Endothelial cell of umbilical vein (primary cell): ENCODE measurements at regions not wholly inside any gene's neighbourhood (a gene's known extent, or its start where the extent isn't known, plus 50 kb on each side); places are given as distances from the start of the nearest gene placed in this dataset.

Source experiments
- BruUV-seq: library from RNA; stranded (reverse); fragments of 400-500 nt; replicated peaks from 2 replicates; lab custom pipeline; 2021; lab: Mats Ljungman, UMichigan
- CTCF ChIA-PET: fragments of 300-600, 350-600 bp; sonication (Branson Sonifier 250); formaldehyde crosslinking; loops from one replicate; lab custom pipeline; 2021; ENCODE audit warnings: antibody characterized with exemption, inconsistent platforms; lab: Charles Lee
- POLR2A ChIA-PET: fragments of 300-600, 350-600 bp; sonication (Branson Sonifier 250); formaldehyde crosslinking; loops from one replicate; lab custom pipeline; 2021; ENCODE audit warnings: antibody characterized with exemption, inconsistent platforms; lab: Charles Lee
- DNase-seq: peaks from one replicate; pipeline ENCODE4 v3.0.0-alpha.2; 2011; ENCODE audit warnings: low read depth, low spot score
- FAIRE-seq: peaks from 2 replicates; lab custom pipeline; 2011; peaks lifted over from hg19 to GRCh38; lab: Jason Lieb, UNC
- H2AFZ ChIP-seq: 2 replicates; pipeline ENCODE4 v1.6.0; 2012; ENCODE audit warnings: low read depth, low read length, control low read depth, inconsistent platforms
- H3K27ac ChIP-seq: 2 replicates; pipeline ENCODE4 v1.5.1; 2011; ENCODE audit warnings: low read depth, mild to moderate bottlenecking, control low read depth, low read length, moderate library complexity; ENCODE audit not compliant: insufficient read depth
- H3K27me3 ChIP-seq, 2 experiments: 2 replicates each; pipeline versions ENCODE4 v1.6.0 to v1.6.1; 2011; ENCODE audit warnings: low read length in 2 of 2, mixed read lengths in 1 of 2; ENCODE audit not compliant: control insufficient read depth in 2 of 2, insufficient read depth in 2 of 2
- H3K36me3 ChIP-seq, 2 experiments: 2 replicates in 1 of 2; 3 replicates in 1 of 2; pipeline ENCODE4 v1.5.1; 2011; ENCODE audit warnings: low read length in 2 of 2, mild to moderate bottlenecking in 1 of 2, moderate library complexity in 1 of 2; ENCODE audit not compliant: control insufficient read depth in 2 of 2, insufficient read depth in 2 of 2; ENCODE audit errors: extremely low read depth in 1 of 2
- H3K4me1 ChIP-seq: 3 replicates; pipeline ENCODE4 v1.5.1; 2011; ENCODE audit warnings: mild to moderate bottlenecking, low read length; ENCODE audit not compliant: control insufficient read depth, insufficient read depth; ENCODE audit errors: extremely low read depth
- H3K4me2 ChIP-seq: 2 replicates; pipeline ENCODE4 v1.6.1; 2011; ENCODE audit warnings: low read length, control low read depth, mixed read lengths; ENCODE audit not compliant: insufficient read depth
- H3K4me3 ChIP-seq, 3 experiments: fragments of 200-600 bp in 1 of 3; sonication (generic), shearing (Covaris generic) in 1 of 3; replicated peaks in 1 of 3; 2 replicates each; pipeline ENCODE4 v1.5.1; 2011 to 2016; ENCODE audit warnings: control low read depth in 3 of 3, low read length in 3 of 3, mild to moderate bottlenecking in 2 of 3, inconsistent platforms in 1 of 3, low read depth in 1 of 3, moderate library complexity in 1 of 3; ENCODE audit not compliant: insufficient read depth in 1 of 3
- H3K79me2 ChIP-seq: 2 replicates; pipeline ENCODE4 v1.6.0; 2012; ENCODE audit warnings: low read length, inconsistent platforms; ENCODE audit not compliant: control insufficient read depth, insufficient read depth
- H3K9ac ChIP-seq: replicated peaks from 2 replicates; pipeline ENCODE3; 2011; ENCODE audit warnings: low read length, control low read depth; ENCODE audit not compliant: insufficient read depth; ENCODE audit errors: extremely low read depth
- H3K9me1 ChIP-seq: replicated peaks from 3 replicates; pipeline ENCODE4 v1.6.0; 2011; ENCODE audit warnings: mild to moderate bottlenecking, low read length; ENCODE audit not compliant: control insufficient read depth, insufficient read depth; ENCODE audit errors: extremely low read depth
- H3K9me3 ChIP-seq: replicated peaks from 2 replicates; pipeline ENCODE4 v1.5.1; 2012; ENCODE audit warnings: low read length, inconsistent platforms; ENCODE audit not compliant: control insufficient read depth, insufficient read depth
- H4K20me1 ChIP-seq: replicated peaks from 2 replicates; pipeline ENCODE3; 2011; ENCODE audit warnings: mild to moderate bottlenecking, low read length; ENCODE audit not compliant: control insufficient read depth, insufficient read depth; ENCODE audit errors: extremely low read depth
- EZH2 ChIP-seq: IDR thresholded peaks from 2 replicates; pipeline ENCODE4 v1.6.1; 2012; ENCODE audit warnings: borderline replicate concordance, low read depth, mild to moderate bottlenecking, moderate library complexity, low read length, inconsistent platforms; ENCODE audit not compliant: severe bottlenecking
- FOS ChIP-seq: IDR thresholded peaks from 2 replicates; pipeline ENCODE4 v1.6.1; 2011; ENCODE audit warnings: mild to moderate bottlenecking, low read length, moderate library complexity, borderline replicate concordance; ENCODE audit not compliant: insufficient read depth
- GATA2 ChIP-seq: IDR thresholded peaks from 2 replicates; pipeline ENCODE4 v1.7.0; 2011; ENCODE audit warnings: low read depth, mild to moderate bottlenecking, moderate library complexity, mixed read lengths, low read length; ENCODE audit not compliant: insufficient read length, insufficient read depth
- JUN ChIP-seq: IDR thresholded peaks from 2 replicates; pipeline ENCODE4 v1.6.1; 2011; ENCODE audit warnings: borderline replicate concordance, low read depth; ENCODE audit not compliant: insufficient read length, insufficient read depth
- MYC ChIP-seq: IDR thresholded peaks from one replicate; pipeline ENCODE4 v1.6.1; 2011; ENCODE audit warnings: mild to moderate bottlenecking, low read depth, low read length
- POLR2A ChIP-seq: IDR thresholded peaks from 2 replicates; pipeline ENCODE4 v1.6.1; 2012; ENCODE audit warnings: low read depth, mild to moderate bottlenecking, control low read depth, low read length
- POLR2AphosphoS5 ChIP-seq: IDR thresholded peaks from 2 replicates; pipeline ENCODE4 v1.6.1; 2012; ENCODE audit warnings: low read depth, mild to moderate bottlenecking, control low read depth, low read length, moderate library complexity; ENCODE audit not compliant: insufficient read depth
- dilution Hi-C: fragments of 300-500 bp; cut with MboI; formaldehyde crosslinking; loops from one replicate; pipeline ENCODE4 v1.15.0; 2019; ENCODE audit warnings: low sequenced_read_pairs; ENCODE audit not compliant: extremely low pct_ligation_motif_present
- intact Hi-C: fragments of 100-400 bp; cut with micrococcal nuclease; formaldehyde crosslinking; loops from one replicate; pipeline ENCODE4 v1.10.0; 2022
- TF ChIP-seq, protein P1 (sequence below): IDR thresholded peaks from 2 replicates; pipeline ENCODE4 v1.6.1; 2011; ENCODE audit not compliant: insufficient read depth, insufficient read length
- TF ChIP-seq, protein P2 (sequence below), 2 donors: IDR thresholded peaks; 1 replicate in 1 of 2; 2 replicates in 1 of 2; pipeline ENCODE4 v1.5.1; 2011; ENCODE audit warnings: low read length in 2 of 2, mild to moderate bottlenecking in 2 of 2, moderate library complexity in 2 of 2, control low read depth in 1 of 2, inconsistent platforms in 1 of 2, low read depth in 1 of 2; ENCODE audit not compliant: insufficient read depth in 1 of 2; ENCODE audit errors: extremely low read depth in 1 of 2

DNA sequence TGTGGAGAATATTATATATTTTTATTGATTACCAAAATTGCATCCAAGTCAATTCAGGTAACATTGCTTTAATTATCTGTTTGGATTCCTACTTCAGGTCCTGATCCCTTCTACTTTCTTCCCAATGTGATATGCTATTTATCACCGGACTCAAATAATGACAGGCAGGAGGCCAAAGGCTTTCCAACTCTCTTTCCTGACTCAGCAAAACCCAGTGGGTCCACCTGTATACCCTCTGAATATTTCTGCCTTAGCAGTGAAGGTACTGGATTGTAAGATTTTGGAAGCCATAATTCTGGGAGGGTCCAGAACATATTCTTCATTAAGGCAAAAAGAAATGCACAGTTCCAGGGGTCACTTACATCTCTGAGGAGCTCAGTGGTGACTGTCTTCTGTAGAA lies 260.2 kb upstream of the UBASH3B start:
- Histone ChIP-seq H3K9me1 (no peaks in the 10 kb centered on the region), H3K4me2 (no peak overlapping the region), H4K20me1 (no peaks in the 10 kb centered on the region), H3K27me3 (no peaks in the 10 kb centered on the region), H3K79me2 (no peaks in the 10 kb centered on the region), H3K27ac (no peak overlapping the region), H3K4me1 (no peaks in the 10 kb centered on the region), H3K9ac (no peak overlapping the region), H2AFZ (no peak overlapping the region), H3K36me3 (no peaks in the 10 kb centered on the region), H3K9me3 (no peaks in the 10 kb centered on the region), H3K4me3 (no peak overlapping the region)
- POLR2A ChIA-PET = no interaction called here
- CTCF ChIA-PET = no interaction called here
- intact Hi-C loops (no loop called here), dilution Hi-C loops (no loop called here)
- TF ChIP-seq GATA2 (no peak), POLR2AphosphoS5 (no peak), JUN (no peak), FOS (no peak), MYC (no peak)
- no peak for DNase-seq
- FAIRE-seq = no peak
- BruUV-seq = no TSS peak

DNA sequence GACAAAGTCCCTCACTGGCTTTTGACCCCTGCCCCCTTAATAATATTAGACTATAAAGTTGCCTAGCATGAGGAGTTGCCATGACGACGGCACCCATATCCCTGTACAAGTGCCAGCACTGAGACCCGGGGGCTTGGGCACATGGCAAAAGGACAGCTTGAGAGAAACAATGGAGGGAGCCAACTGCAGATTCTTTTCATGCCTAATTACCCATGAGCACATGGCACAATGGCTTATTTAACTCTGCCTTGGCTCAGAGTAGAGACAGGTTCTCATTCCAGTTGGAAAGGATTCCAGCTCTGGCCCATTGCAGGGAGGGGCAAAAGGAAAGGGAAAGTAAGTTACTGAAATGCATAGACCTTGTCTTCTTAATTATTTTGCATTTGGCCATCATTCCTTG lies 261.2 kb upstream of the UBASH3B start:
- H3K79me2 ChIP-seq = no peaks in the 10 kb centered on the region
- intact Hi-C loops = no loop called here
- no peak overlapping the region for H3K9ac ChIP-seq
- ChIA-PET CTCF (no interaction called here), POLR2A (no interaction called here)
- H4K20me1 ChIP-seq = no peaks in the 10 kb centered on the region
- no peak overlapping the region for H3K27ac ChIP-seq
- H3K4me2 ChIP-seq = no peak overlapping the region
- no peak overlapping the region for H2AFZ ChIP-seq
- no TSS peak for BruUV-seq
- dilution Hi-C loops = no loop called here
- H3K9me3 ChIP-seq = no peaks in the 10 kb centered on the region
- DNase-seq (no peak), FAIRE-seq (no peak)
- H3K27me3 ChIP-seq = no peaks in the 10 kb centered on the region
- H3K9me1 ChIP-seq = no peaks in the 10 kb centered on the region
- H3K4me1 ChIP-seq = no peaks in the 10 kb centered on the region
- TF ChIP-seq POLR2AphosphoS5 (no peak), POLR2A (no peak), JUN (no peak), EZH2 (no peak), GATA2 (no peak)
- TF ChIP-seq, protein P1, sequence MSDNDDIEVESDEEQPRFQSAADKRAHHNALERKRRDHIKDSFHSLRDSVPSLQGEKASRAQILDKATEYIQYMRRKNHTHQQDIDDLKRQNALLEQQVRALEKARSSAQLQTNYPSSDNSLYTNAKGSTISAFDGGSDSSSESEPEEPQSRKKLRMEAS = no peak
- TF ChIP-seq, protein P2, sequence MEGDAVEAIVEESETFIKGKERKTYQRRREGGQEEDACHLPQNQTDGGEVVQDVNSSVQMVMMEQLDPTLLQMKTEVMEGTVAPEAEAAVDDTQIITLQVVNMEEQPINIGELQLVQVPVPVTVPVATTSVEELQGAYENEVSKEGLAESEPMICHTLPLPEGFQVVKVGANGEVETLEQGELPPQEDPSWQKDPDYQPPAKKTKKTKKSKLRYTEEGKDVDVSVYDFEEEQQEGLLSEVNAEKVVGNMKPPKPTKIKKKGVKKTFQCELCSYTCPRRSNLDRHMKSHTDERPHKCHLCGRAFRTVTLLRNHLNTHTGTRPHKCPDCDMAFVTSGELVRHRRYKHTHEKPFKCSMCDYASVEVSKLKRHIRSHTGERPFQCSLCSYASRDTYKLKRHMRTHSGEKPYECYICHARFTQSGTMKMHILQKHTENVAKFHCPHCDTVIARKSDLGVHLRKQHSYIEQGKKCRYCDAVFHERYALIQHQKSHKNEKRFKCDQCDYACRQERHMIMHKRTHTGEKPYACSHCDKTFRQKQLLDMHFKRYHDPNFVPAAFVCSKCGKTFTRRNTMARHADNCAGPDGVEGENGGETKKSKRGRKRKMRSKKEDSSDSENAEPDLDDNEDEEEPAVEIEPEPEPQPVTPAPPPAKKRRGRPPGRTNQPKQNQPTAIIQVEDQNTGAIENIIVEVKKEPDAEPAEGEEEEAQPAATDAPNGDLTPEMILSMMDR (IDR thresholded peaks at IDR 0.05; ENCODE audit: extremely low read depth in 1 of 2, insufficient read depth in 1 of 2, low read depth in 1 of 2, low read length in 2 of 2) = no peak
- H3K4me3 ChIP-seq = no peak overlapping the region
- no peaks in the 10 kb centered on the region for H3K36me3 ChIP-seq
